T-cell (primary cell): ENCODE measurements at regions not wholly inside any gene's neighbourhood (a gene's known extent, or its start where the extent isn't known, plus 50 kb on each side); places are given as distances from the start of the nearest gene placed in this dataset.

ENCODE experiments used
- ATAC-seq, 4 experiments: fragments of 200-7000 bp in 3 of 4; fragments of 150-1000 bp in 1 of 4; cut with Tn5 transposase; replicated peaks in 1 of 4; 1 replicate in 3 of 4; 2 replicates in 1 of 4; pipeline ENCODE4 v1.10.0; 2021; ENCODE audit warnings: moderate library complexity in 3 of 4, mild to moderate bottlenecking in 2 of 4, moderate number of reproducible peaks in 1 of 4
- CTCF ChIA-PET, 2 donors: fragments of 300-600 bp; sonication (Branson Sonifier 250); formaldehyde crosslinking; loops; one replicate each; lab custom pipeline; 2022; ENCODE audit warnings: antibody characterized with exemption in 2 of 2; lab: Charles Lee
- POLR2A ChIA-PET, 2 donors: fragments of 300-600 bp; sonication (Branson Sonifier 250); formaldehyde crosslinking; loops; one replicate each; lab custom pipeline; 2022; ENCODE audit warnings: antibody characterized with exemption in 2 of 2; lab: Charles Lee
- DNase-seq, 35 experiments: peaks; one replicate each; pipeline versions ENCODE4 v3.0.0 to v3.0.0-alpha.2; 2013 to 2023
- H3K27ac ChIP-seq: one replicate; pipeline ENCODE4 v1.5.1; 2013; ENCODE audit warnings: low read length
- H3K27me3 ChIP-seq, 2 experiments: replicated peaks in 1 of 2; 1 replicate in 1 of 2; 2 replicates in 1 of 2; pipeline versions ENCODE4 v1.6.1 to v1.7.0; 2013; ENCODE audit warnings: low read length in 1 of 2, mixed read lengths in 1 of 2; ENCODE audit not compliant: control insufficient read depth in 2 of 2, insufficient read depth in 2 of 2; ENCODE audit errors: extremely low read depth in 1 of 2
- H3K36me3 ChIP-seq, 2 donors: 1 replicate in 1 of 2; 2 replicates in 1 of 2; pipeline versions ENCODE4 v1.6.1 to v1.7.0; 2013; ENCODE audit warnings: low read length in 1 of 2; ENCODE audit not compliant: control insufficient read depth in 2 of 2, insufficient read depth in 1 of 2; ENCODE audit errors: extremely low read depth in 1 of 2
- H3K4me1 ChIP-seq, 2 experiments: 1 replicate in 1 of 2; 2 replicates in 1 of 2; pipeline versions ENCODE4 v1.6.1 to v1.7.0; 2013; ENCODE audit warnings: low read length in 2 of 2, mixed read lengths in 1 of 2; ENCODE audit not compliant: insufficient read depth in 2 of 2, control insufficient read depth in 1 of 2; ENCODE audit errors: extremely low read depth in 1 of 2
- H3K4me3 ChIP-seq, 2 donors: 1 replicate in 1 of 2; 2 replicates in 1 of 2; pipeline versions ENCODE4 v1.5.1 to v1.7.0; 2013; ENCODE audit warnings: mild to moderate bottlenecking in 2 of 2, low read length in 1 of 2, moderate library complexity in 1 of 2; ENCODE audit not compliant: control insufficient read depth in 1 of 2; ENCODE audit errors: extremely low read depth in 1 of 2
- H3K9me3 ChIP-seq: 2 replicates; pipeline ENCODE4 v1.7.0; 2013
- H3K27ac Mint-ChIP-seq, 2 donors: one replicate each; pipeline ENCODE4 v1.8.0; 2020 to 2021; ENCODE audit warnings: mild to moderate bottlenecking in 2 of 2, mixed read lengths in 2 of 2
- H3K27me3 Mint-ChIP-seq, 2 donors: one replicate each; pipeline ENCODE4 v1.8.0; 2021 to 2022; ENCODE audit warnings: mixed read lengths in 2 of 2
- H3K36me3 Mint-ChIP-seq: one replicate; pipeline ENCODE4 v1.8.0; 2021; ENCODE audit warnings: mixed read lengths
- H3K4me1 Mint-ChIP-seq, 3 donors: one replicate each; pipeline ENCODE4 v1.8.0; 2020 to 2022; ENCODE audit warnings: mixed read lengths in 3 of 3, mild to moderate bottlenecking in 1 of 3
- H3K4me3 Mint-ChIP-seq, 3 donors: one replicate each; pipeline ENCODE4 v1.8.0; 2020 to 2022; ENCODE audit warnings: mild to moderate bottlenecking in 3 of 3, mixed read lengths in 3 of 3, moderate library complexity in 3 of 3
- H3K9me3 Mint-ChIP-seq, 3 donors: one replicate each; pipeline ENCODE4 v1.8.0; 2020 to 2022; ENCODE audit warnings: mixed read lengths in 3 of 3
- WGBS: methylation state at CpG from one replicate; pipeline ENCODE4 v1.1.5; 2013; ENCODE audit warnings: missing lambda C conversion rate; ENCODE audit not compliant: insufficient coverage; 5-methylcytosine and 5-hydroxymethylcytosine counted together

DNA sequence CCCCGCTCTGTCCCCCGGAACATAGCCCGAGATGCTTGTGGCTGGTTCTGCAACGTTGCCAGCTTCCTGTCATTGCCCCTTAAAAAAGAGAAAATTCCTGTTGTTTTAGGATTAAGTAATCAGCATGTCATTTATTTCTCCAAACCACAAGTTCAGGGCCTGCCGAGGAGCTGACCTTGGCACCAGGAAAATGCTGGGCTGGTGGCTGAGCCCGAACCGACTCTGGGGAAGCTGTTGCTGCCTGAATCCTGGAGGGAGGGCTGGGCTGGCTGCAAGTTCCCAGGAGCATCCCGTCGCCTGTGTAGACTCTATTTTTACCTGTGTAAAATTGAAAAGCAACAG lies 130.9 kb upstream of the FOXF1 start:
- no peak for DNase-seq
- no peaks in the 10 kb centered on the region for H3K4me1 Mint-ChIP-seq
- Histone ChIP-seq H3K4me1 (no peaks in the 10 kb centered on the region), H3K4me3 (no peak overlapping the region), H3K9me3 (no peaks in the 10 kb centered on the region), H3K36me3 (no peaks in the 10 kb centered on the region), H3K27me3 (peaks cover 0 to 14% of the 10 kb centered on the region in 2 experiments), H3K27ac (no peak overlapping the region)
- no peak overlapping the region for H3K27ac Mint-ChIP-seq
- ChIA-PET CTCF (no interaction called here), POLR2A (no interaction called here)
- 65% methylated on average over 3 of the region's 9 CpGs for WGBS
- ATAC-seq: no peak
- no peaks in the 10 kb centered on the region for H3K36me3 Mint-ChIP-seq
- peaks cover 2 to 5% (median 4%) of the 10 kb centered on the region in 3 donors for H3K9me3 Mint-ChIP-seq
- peaks cover 6 to 9% of the 10 kb centered on the region in 2 donors for H3K27me3 Mint-ChIP-seq
- H3K4me3 Mint-ChIP-seq: no peak overlapping the region

DNA sequence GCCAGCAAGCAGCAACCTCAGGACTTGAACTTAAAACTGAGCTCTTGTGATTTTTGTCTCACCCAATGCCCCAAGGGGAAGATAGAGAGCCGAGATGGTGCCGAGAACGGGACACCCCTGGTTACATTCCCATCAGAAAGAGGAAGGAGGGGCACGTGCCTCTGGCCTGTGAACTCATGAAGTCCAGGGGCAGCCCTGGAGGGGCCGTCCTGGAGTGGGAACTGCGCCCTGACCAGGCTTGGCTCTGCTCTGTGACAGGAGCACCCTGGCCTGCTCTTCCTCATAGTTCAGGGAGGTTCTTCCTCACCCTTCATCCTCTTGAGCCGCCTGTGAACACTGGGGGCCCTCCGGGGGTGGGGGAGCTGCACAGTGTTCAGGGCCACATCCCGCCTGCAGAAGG lies 130.3 kb upstream of the FOXF1 start:
- CTCF ChIA-PET: no interaction called here
- peaks cover 6 to 12% of the 10 kb centered on the region in 2 donors for H3K27me3 Mint-ChIP-seq
- POLR2A ChIA-PET: no interaction called here
- peaks cover 0 to 17% of the 10 kb centered on the region in 2 experiments for H3K27me3 ChIP-seq
- no peaks in the 10 kb centered on the region for H3K9me3 ChIP-seq
- no peaks in the 10 kb centered on the region for H3K36me3 ChIP-seq
- no peaks in the 10 kb centered on the region for H3K4me1 ChIP-seq
- no peaks in the 10 kb centered on the region for H3K36me3 Mint-ChIP-seq
- no peaks in the 10 kb centered on the region for H3K4me1 Mint-ChIP-seq
- peaks cover 0 to 5% (median 0%) of the 10 kb centered on the region in 3 donors for H3K9me3 Mint-ChIP-seq
- H3K27ac ChIP-seq: no peak overlapping the region
- no peak overlapping the region for H3K27ac Mint-ChIP-seq
- WGBS: 66% methylated on average over 6 of the region's 9 CpGs
- DNase-seq: no peak
- no peak for ATAC-seq
- no peak overlapping the region for H3K4me3 ChIP-seq
- H3K4me3 Mint-ChIP-seq: no peak overlapping the region

DNA sequence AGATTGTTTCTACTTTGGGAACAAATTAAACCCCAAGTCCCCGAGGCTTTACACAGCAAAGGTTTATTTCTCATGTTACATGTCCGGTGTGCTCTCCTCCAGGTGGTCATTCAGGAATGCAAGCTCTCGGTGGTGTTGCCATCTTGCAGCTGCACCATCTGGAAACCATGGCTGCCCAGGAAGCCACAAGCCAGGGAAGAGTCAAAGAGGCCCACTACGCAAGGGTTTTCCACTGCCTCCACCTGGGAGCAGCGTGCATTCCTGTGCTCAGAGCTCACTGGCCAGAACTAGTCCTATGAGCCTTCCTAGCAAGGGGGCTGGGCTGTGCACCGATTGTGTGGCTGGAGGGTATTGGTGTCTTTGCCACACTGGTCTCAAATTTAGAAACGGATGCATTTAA lies 128.8 kb upstream of the FOXF1 start:
- H3K4me3 Mint-ChIP-seq: no peak overlapping the region
- H3K9me3 Mint-ChIP-seq: peaks cover 0 to 5% (median 0%) of the 10 kb centered on the region in 3 donors
- Histone ChIP-seq H3K36me3 (no peaks in the 10 kb centered on the region), H3K4me1 (no peaks in the 10 kb centered on the region), H3K9me3 (no peaks in the 10 kb centered on the region), H3K27me3 (peaks cover 0 to 20% of the 10 kb centered on the region in 2 experiments), H3K27ac (no peak overlapping the region), H3K4me3 (no peak overlapping the region)
- CTCF ChIA-PET: no interaction called here
- no peaks in the 10 kb centered on the region for H3K4me1 Mint-ChIP-seq
- H3K27me3 Mint-ChIP-seq: peaks cover 12 to 16% of the 10 kb centered on the region in 2 donors
- POLR2A ChIA-PET: no interaction called here
- H3K36me3 Mint-ChIP-seq: no peaks in the 10 kb centered on the region
- ATAC-seq (no peak), DNase-seq (no peak)
- 73% methylated on average over 7 of the region's 7 CpGs for WGBS
- no peak overlapping the region for H3K27ac Mint-ChIP-seq

DNA sequence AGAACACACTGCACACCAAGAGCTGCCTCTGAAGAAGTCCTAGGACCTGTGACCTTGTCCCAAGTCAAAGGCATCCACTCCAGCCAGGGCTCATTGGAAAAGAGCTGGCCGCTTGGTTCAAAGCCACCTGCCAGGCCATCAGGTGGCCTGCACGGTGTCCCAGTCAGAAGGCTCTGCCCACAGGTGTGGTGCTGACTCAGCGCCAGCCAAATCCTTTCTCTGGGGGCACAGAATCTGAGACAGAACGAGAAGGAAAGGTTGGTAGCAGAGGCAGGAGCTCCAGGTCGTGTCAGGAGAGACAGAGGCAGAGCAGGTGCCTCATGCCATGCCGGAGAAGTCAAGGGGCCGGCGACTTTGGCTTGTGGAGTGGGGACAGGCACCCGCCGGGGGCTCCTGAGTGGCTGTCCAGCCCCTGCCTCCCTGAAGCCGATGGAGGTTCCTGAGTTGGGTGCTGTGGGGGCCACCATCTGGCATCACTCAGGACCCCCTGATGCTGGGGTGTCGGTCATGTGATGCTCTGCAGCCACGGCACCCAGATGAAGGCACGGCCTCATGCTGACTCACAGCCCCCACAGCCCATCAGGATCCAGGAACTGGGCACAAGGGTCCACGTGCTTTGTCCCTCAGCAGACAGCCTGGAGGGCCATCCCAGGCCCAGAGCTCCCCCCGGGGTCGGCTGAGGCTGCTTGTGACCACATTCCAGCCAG lies 128.1 kb upstream of the FOXF1 start:
- no peak for DNase-seq
- H3K27ac Mint-ChIP-seq: no peak overlapping the region
- no peaks in the 10 kb centered on the region for H3K4me1 ChIP-seq
- WGBS: 71% methylated on average over 17 of the region's 17 CpGs
- H3K27me3 ChIP-seq: peaks cover 0 to 20% of the 10 kb centered on the region in 2 experiments
- H3K4me3 ChIP-seq: no peak overlapping the region
- no peak overlapping the region for H3K4me3 Mint-ChIP-seq
- peaks cover 0 to under 1% (median 0%) of the 10 kb centered on the region in 3 donors for H3K9me3 Mint-ChIP-seq
- ATAC-seq: no peak
- no peaks in the 10 kb centered on the region for H3K36me3 ChIP-seq
- H3K36me3 Mint-ChIP-seq: no peaks in the 10 kb centered on the region
- CTCF ChIA-PET: no interaction called here
- POLR2A ChIA-PET: no interaction called here
- H3K4me1 Mint-ChIP-seq: no peaks in the 10 kb centered on the region
- H3K9me3 ChIP-seq: no peaks in the 10 kb centered on the region
- H3K27ac ChIP-seq: no peak overlapping the region
- peaks cover 12 to 16% of the 10 kb centered on the region in 2 donors for H3K27me3 Mint-ChIP-seq

DNA sequence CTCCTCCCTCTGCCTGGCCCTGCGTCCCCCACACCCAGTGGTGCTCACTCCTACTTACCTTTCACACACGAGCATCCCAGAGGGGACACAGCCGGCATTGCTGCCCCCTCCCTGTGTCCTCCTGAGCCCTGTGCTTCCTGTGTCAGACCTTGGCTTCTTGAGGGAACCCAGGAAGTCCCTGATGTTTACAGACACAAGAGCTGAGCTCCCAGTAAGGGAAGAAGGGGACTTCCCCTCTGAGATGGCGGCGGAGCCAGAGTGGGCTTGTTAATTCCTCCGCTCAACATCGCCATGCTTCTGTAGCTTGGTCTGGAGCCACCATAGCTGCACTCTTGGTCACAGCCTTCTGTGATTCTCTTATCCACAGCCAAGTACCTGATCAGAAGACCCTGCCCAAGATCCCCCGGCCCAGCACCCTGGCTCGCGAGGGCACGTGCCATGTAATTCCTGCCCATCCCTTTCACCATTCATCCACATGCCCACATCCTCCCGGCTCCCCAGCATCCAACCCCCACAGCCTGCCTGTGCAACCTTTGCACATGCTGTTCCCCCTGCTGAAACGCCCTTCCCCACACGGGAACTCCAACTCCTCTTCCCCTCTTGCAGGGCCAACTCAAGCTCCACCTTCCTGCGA lies 127.4 kb upstream of the FOXF1 start:
- no peak overlapping the region for H3K4me3 ChIP-seq
- no peaks in the 10 kb centered on the region for H3K36me3 ChIP-seq
- Mint-ChIP-seq H3K4me1 (no peaks in the 10 kb centered on the region), H3K9me3 (no peaks in the 10 kb centered on the region), H3K27me3 (peaks cover 12 to 19% of the 10 kb centered on the region in 2 donors), H3K27ac (no peak overlapping the region), H3K4me3 (no peak overlapping the region), H3K36me3 (no peaks in the 10 kb centered on the region)
- no peaks in the 10 kb centered on the region for H3K9me3 ChIP-seq
- no peaks in the 10 kb centered on the region for H3K4me1 ChIP-seq
- peaks cover 0 to 23% of the 10 kb centered on the region in 2 experiments for H3K27me3 ChIP-seq
- ChIA-PET POLR2A (no interaction called here), CTCF (no interaction called here)
- DNase-seq (no peak), ATAC-seq (no peak)
- WGBS: 75% methylated on average over 15 of the region's 15 CpGs
- H3K27ac ChIP-seq: no peak overlapping the region

DNA sequence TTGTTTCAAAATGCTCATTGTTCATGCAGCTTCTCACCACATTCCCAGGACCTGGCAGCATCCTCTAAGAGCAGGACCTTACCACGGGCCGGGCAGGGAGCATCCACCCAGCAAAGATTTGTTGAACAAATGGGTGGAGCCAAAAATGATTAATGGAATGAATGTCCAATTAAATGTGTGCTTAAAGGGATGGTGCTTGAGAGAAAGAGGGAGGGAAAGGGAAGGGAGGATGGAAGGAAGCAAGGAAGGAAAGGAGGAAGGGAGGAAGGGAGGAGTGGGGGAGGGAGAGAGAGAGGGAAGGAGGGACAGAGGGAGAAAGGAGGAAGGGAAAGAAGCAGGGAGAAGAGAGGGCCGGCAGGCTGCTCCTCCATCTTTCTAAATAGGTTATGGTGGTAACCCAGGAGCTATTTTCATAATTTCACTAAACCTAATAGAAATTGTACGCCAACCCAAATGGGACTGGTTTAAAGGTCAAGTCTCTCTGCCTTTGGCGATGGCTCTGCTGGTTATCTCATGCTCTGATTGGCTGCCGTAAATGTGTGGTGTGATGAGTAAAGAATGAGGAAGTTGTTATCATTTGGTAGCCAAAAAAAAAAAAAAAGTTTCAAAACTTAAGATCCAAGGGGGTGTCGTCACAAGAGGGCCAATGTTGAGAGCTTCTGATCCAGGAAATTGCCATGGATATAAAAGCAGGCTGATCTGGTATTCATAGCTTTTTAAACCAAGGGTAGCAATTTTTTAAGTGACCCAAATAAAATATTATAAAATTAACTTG lies 126.7 kb upstream of the FOXF1 start:
- H3K27me3 ChIP-seq: peaks cover 0 to 23% of the 10 kb centered on the region in 2 experiments
- ATAC-seq (no peak), DNase-seq (no peak)
- Mint-ChIP-seq H3K4me1 (no peaks in the 10 kb centered on the region), H3K27ac (no peak overlapping the region), H3K4me3 (no peak overlapping the region), H3K27me3 (peaks cover 12 to 20% of the 10 kb centered on the region in 2 donors), H3K36me3 (no peaks in the 10 kb centered on the region), H3K9me3 (no peaks in the 10 kb centered on the region)
- H3K36me3 ChIP-seq: no peaks in the 10 kb centered on the region
- H3K4me1 ChIP-seq: no peaks in the 10 kb centered on the region
- H3K27ac ChIP-seq: no peak overlapping the region
- ChIA-PET POLR2A (no interaction called here), CTCF (no interaction called here)
- no peaks in the 10 kb centered on the region for H3K9me3 ChIP-seq
- 39% methylated on average over 2 of the region's 7 CpGs for WGBS
- H3K4me3 ChIP-seq: no peak overlapping the region
